ENCODE measurements at regions not wholly inside any gene's neighbourhood (a gene's known extent, or its start where the extent isn't known, plus 50 kb on each side); places are given as distances from the start of the nearest gene placed in this dataset.

GRCh38 chr21:35199733-35200015 lies 150.6 kb upstream of the RUNX1 start:
- Histone ChIP-seq H3K4me3 (no peak overlapping the region), H3K27ac (no peak overlapping the region), H3K4me1 (peaks cover 5% of the 10 kb centered on the region), H3K9me3 (no peaks in the 10 kb centered on the region), H3K36me3 (no peaks in the 10 kb centered on the region), H3K27me3 (no peaks in the 10 kb centered on the region)
- WGBS: 75% methylated on average over 1 of the region's 1 CpG
- DNase-seq (ENCODE audit: low spot score in 2 of 2): no peak
- TF ChIP-seq POLR2A (IDR thresholded peaks at IDR 0.05) (no peak), POLR2AphosphoS5 (IDR thresholded peaks at IDR 0.05) (no peak), EP300 (IDR thresholded peaks at IDR 0.05) (no peak)
- TF ChIP-seq, protein P1, sequence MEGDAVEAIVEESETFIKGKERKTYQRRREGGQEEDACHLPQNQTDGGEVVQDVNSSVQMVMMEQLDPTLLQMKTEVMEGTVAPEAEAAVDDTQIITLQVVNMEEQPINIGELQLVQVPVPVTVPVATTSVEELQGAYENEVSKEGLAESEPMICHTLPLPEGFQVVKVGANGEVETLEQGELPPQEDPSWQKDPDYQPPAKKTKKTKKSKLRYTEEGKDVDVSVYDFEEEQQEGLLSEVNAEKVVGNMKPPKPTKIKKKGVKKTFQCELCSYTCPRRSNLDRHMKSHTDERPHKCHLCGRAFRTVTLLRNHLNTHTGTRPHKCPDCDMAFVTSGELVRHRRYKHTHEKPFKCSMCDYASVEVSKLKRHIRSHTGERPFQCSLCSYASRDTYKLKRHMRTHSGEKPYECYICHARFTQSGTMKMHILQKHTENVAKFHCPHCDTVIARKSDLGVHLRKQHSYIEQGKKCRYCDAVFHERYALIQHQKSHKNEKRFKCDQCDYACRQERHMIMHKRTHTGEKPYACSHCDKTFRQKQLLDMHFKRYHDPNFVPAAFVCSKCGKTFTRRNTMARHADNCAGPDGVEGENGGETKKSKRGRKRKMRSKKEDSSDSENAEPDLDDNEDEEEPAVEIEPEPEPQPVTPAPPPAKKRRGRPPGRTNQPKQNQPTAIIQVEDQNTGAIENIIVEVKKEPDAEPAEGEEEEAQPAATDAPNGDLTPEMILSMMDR (IDR thresholded peaks at IDR 0.05): no peak

GRCh38 chr21:35198982-35199732 lies 150.1 kb upstream of the RUNX1 start:
- DNase-seq (ENCODE audit: low spot score in 2 of 2): no peak
- 95% methylated on average over 6 of the region's 6 CpGs for WGBS
- TF ChIP-seq EP300 (IDR thresholded peaks at IDR 0.05): no peak
- no peak for TF ChIP-seq POLR2AphosphoS5 (IDR thresholded peaks at IDR 0.05)
- no peak for TF ChIP-seq POLR2A (IDR thresholded peaks at IDR 0.05)
- TF ChIP-seq, protein P1 (IDR thresholded peaks at IDR 0.05): no peak
- Histone ChIP-seq H3K27me3 (no peaks in the 10 kb centered on the region), H3K4me1 (peaks cover 4% of the 10 kb centered on the region), H3K27ac (no peak overlapping the region), H3K9me3 (no peaks in the 10 kb centered on the region), H3K36me3 (no peaks in the 10 kb centered on the region), H3K4me3 (no peak overlapping the region)

GRCh38 chr21:35198565-35198964 lies 149.5 kb upstream of the RUNX1 start:
- DNase-seq (ENCODE audit: low spot score in 2 of 2): no peak
- Histone ChIP-seq H3K27me3 (no peaks in the 10 kb centered on the region), H3K9me3 (no peaks in the 10 kb centered on the region), H3K36me3 (no peaks in the 10 kb centered on the region), H3K27ac (peak overlapping the region; percentile 7), H3K4me3 (no peak overlapping the region), H3K4me1 (peaks cover 4% of the 10 kb centered on the region)
- TF ChIP-seq, protein P1 (IDR thresholded peaks at IDR 0.05): no peak
- TF ChIP-seq POLR2AphosphoS5 (IDR thresholded peaks at IDR 0.05) (no peak), POLR2A (IDR thresholded peaks at IDR 0.05) (no peak), EP300 (IDR thresholded peaks at IDR 0.05) (no peak)
- WGBS: 17% methylated on average over 1 of the region's 1 CpG

DNA sequence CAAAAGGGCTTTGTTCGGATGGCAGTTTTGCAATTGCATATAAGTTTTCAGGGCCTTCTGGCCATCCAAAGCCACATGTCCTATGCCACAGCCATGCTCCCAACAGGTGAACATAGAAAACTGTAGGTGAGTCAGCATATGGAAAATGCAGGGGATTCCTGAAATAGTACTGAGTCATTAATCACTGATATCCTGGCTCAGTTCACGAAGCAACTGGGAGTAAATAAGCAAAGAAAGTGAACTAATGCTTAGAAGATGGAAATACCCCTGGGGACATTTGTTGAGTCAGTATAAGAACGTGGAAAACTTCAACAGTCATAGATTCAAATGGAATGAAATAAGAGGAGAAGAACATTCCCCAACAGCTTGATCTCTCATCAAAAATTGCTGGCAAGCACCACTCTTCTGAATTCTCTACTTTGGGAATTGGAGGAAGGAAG lies 148.9 kb upstream of the RUNX1 start:
- Histone ChIP-seq H3K4me3 (no peak overlapping the region), H3K9me3 (no peaks in the 10 kb centered on the region), H3K27ac (peak overlapping the region; percentile 19), H3K36me3 (no peaks in the 10 kb centered on the region), H3K4me1 (peaks cover 4% of the 10 kb centered on the region), H3K27me3 (no peaks in the 10 kb centered on the region)
- 27% methylated on average over 3 of the region's 3 CpGs for WGBS
- DNase-seq (ENCODE audit: low spot score in 2 of 2): no peak
- TF ChIP-seq POLR2A (IDR thresholded peaks at IDR 0.05) (no peak), POLR2AphosphoS5 (IDR thresholded peaks at IDR 0.05) (peak in 1 of 3 donors; percentile 12), EP300 (IDR thresholded peaks at IDR 0.05) (no peak)
- TF ChIP-seq, protein P1 (IDR thresholded peaks at IDR 0.05): no peak

- no peak overlapping the region for H3K4me3 ChIP-seq
- no peaks in the 10 kb centered on the region for H3K9me3 ChIP-seq
- peak overlapping the region; percentile 19 for H3K27ac ChIP-seq
- no peaks in the 10 kb centered on the region for H3K27me3 ChIP-seq
- TF ChIP-seq POLR2A (IDR thresholded peaks at IDR 0.05) (no peak), POLR2AphosphoS5 (IDR thresholded peaks at IDR 0.05) (no peak), EP300 (IDR thresholded peaks at IDR 0.05) (no peak)
- TF ChIP-seq, protein P1 (IDR thresholded peaks at IDR 0.05): no peak
- no peak for DNase-seq (ENCODE audit: low spot score in 2 of 2)
- WGBS: 94% methylated on average over 4 of the region's 4 CpGs
- H3K36me3 ChIP-seq: no peaks in the 10 kb centered on the region
- peaks cover 4% of the 10 kb centered on the region for H3K4me1 ChIP-seq
These were observed 148.1 kb upstream of the RUNX1 start for GRCh38 chr21:35197191-35197590.

Data from suprapubic skin (tissue), 4 donors.